ENCODE measurements at regions not wholly inside any gene's neighbourhood (a gene's known extent, or its start where the extent isn't known, plus 50 kb on each side); places are given as distances from the start of the nearest gene placed in this dataset.

GRCh38 chr3:94928921-94929320, 866.1 kb downstream of the NSUN3 start:
- WGBS, 2 donors: 39 to 51% methylated on average over 4 of the region's 4 CpGs
- H3K27me3 ChIP-seq: no peaks in the 10 kb centered on the region
- H3K9me3 ChIP-seq: no peaks in the 10 kb centered on the region
- no peak overlapping the region for H3K4me3 ChIP-seq
- intact Hi-C loops (cut with DNase I): loop anchor here in 1 of 10 donors (10.0 kb wide), 1 partner anchor 64 kb away; no protein-coding TSS in a partner anchor
- DNase-seq (no peak), ATAC-seq (peak in 1 of 8 donors; percentile 73)
- H3K4me1 ChIP-seq: no peaks in the 10 kb centered on the region
- H3K36me3 ChIP-seq: no peaks in the 10 kb centered on the region
- no peak overlapping the region for H3K27ac ChIP-seq
- TF ChIP-seq CTCF (IDR thresholded peaks at IDR 0.05): no peak

GRCh38 chr3:94935738-94936580, 873.1 kb downstream of the NSUN3 start:
- DNase-seq (no peak), ATAC-seq (no peak)
- no peak for TF ChIP-seq CTCF (IDR thresholded peaks at IDR 0.05)
- H3K36me3 ChIP-seq: no peaks in the 10 kb centered on the region
- 66 to 74% methylated on average over 5 of the region's 5 CpGs for WGBS, 2 donors
- intact Hi-C loops (cut with DNase I): no loop called here
- no peaks in the 10 kb centered on the region for H3K27me3 ChIP-seq
- H3K27ac ChIP-seq: no peak overlapping the region
- no peak overlapping the region for H3K4me3 ChIP-seq
- H3K4me1 ChIP-seq: no peaks in the 10 kb centered on the region
- peaks cover 0 to 16% (median 0%) of the 10 kb centered on the region in 11 donors for H3K9me3 ChIP-seq

GRCh38 chr3:94937980-94938379, 875.1 kb downstream of the NSUN3 start:
- ATAC-seq: no peak
- intact Hi-C loops (cut with DNase I): no loop called here
- 96 to 97% methylated on average over 34 of the region's 34 CpGs for WGBS, 2 donors
- Histone ChIP-seq H3K36me3 (no peaks in the 10 kb centered on the region), H3K4me1 (no peaks in the 10 kb centered on the region), H3K27me3 (no peaks in the 10 kb centered on the region), H3K9me3 (peaks cover 0 to 31% (median 9%) of the 10 kb centered on the region in 11 donors), H3K27ac (no peak overlapping the region), H3K4me3 (no peak overlapping the region)
- no peak for DNase-seq
- no peak for TF ChIP-seq CTCF (IDR thresholded peaks at IDR 0.05)

- Histone ChIP-seq H3K4me1 (no peaks in the 10 kb centered on the region), H3K9me3 (peaks cover 0 to 34% (median 9%) of the 10 kb centered on the region in 11 donors), H3K27ac (no peak overlapping the region), H3K36me3 (no peaks in the 10 kb centered on the region), H3K4me3 (no peak overlapping the region), H3K27me3 (no peaks in the 10 kb centered on the region)
- WGBS, 2 donors: 84 to 92% methylated on average over 6 of the region's 6 CpGs
- no peak for DNase-seq
- no peak for ATAC-seq
- intact Hi-C loops (cut with DNase I): no loop called here
- TF ChIP-seq CTCF (IDR thresholded peaks at IDR 0.05): no peak
Observed at GRCh38 chr3:94946683-94947082, 883.8 kb downstream of the NSUN3 start.

Measured in heart right ventricle (tissue), 16 donors.